NCI-H460 (cell line): ENCODE measurements at regions not wholly inside any gene's neighbourhood (a gene's known extent, or its start where the extent isn't known, plus 50 kb on each side); places are given as distances from the start of the nearest gene placed in this dataset.
"Not testable (repeated sequence)": the region's sequence is repeated elsewhere in the genome, so short reads cannot be mapped to it uniquely, and the experiment has no call there.

Experiments
- DNase-seq: peaks from one replicate; pipeline ENCODE4 v3.0.0-alpha.2; 2016; ENCODE audit warnings: low read depth; ENCODE audit errors: extremely low read depth

DNA sequence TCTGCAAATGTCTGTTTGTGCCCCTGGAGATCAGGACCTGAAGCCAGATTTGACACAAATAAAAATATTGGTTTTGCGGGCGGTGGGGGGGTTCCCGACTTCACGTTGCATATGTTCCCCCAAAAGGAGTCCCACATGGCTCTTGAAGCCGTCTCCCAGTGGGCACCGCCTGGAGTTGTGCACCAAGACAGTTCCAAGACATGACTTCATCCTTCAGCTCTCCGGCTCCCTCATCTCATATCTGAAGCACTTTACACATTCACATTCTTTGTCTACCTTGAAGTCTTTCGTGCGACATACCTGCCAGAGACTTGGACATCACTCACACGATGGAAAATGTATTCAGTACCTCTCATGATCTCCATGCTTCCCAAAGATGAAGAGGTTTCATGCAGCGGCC lies 362.8 kb upstream of the FOXK1 start:
- DNase-seq = no peak

DNA sequence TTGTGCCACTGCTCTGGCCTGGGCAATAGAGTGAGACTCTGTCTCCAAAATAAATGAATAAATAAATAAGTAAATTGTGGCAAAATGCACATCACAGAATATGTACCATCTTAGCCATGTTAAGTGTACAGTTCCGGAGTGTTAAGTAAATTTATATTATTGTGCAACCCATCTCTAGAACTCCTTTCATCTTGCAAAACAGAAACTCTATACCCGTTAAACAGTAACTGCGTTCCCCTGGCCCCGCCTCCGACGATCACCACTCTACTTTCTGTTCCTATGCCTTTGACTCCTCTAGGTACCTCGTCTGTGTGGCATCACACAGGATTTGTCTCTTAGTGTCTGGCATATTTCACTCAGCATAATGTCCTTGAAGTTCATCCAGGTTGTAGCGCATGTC lies 356.4 kb upstream of the FOXK1 start:
- no peak for DNase-seq

DNA sequence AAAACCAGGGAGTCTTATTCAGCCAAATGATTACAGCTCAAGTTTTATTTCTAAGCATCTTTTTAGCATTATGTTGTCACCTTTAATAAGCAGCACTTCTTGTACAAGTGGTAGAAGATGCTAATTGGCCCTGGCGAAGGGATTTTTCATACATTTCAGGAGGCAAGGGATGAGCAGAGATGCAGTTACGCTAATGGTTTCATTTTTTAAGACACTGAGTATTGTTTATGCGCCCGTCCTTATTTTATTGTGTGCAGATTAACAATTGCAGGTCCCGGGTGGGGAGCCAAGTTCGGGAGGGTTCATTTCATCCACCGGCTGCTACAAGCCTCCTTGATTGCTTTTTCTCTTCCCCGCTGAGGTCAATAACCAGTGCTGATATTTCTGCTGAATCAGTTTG lies 350.4 kb upstream of the FOXK1 start:
- no peak for DNase-seq

DNA sequence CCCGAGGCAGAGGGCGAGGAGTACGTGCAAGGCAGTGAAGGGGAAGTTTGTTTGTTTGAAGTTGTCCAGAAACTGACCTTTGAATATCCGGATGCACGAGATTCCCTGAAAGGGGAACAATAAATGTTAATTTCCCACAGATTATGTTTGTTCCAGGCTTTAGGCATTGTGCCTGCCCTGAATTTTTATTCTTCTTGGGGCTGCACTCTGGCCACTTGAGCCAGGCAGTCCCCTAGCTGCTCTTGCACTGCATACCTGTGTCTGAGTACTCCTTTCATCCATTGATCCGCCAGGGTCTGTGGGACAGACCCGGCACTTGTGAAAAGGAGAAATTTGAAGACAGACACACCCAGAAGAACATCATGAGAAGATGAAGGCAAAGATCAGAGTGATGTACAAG lies 343.5 kb upstream of the FOXK1 start:
- DNase-seq = no peak

DNA sequence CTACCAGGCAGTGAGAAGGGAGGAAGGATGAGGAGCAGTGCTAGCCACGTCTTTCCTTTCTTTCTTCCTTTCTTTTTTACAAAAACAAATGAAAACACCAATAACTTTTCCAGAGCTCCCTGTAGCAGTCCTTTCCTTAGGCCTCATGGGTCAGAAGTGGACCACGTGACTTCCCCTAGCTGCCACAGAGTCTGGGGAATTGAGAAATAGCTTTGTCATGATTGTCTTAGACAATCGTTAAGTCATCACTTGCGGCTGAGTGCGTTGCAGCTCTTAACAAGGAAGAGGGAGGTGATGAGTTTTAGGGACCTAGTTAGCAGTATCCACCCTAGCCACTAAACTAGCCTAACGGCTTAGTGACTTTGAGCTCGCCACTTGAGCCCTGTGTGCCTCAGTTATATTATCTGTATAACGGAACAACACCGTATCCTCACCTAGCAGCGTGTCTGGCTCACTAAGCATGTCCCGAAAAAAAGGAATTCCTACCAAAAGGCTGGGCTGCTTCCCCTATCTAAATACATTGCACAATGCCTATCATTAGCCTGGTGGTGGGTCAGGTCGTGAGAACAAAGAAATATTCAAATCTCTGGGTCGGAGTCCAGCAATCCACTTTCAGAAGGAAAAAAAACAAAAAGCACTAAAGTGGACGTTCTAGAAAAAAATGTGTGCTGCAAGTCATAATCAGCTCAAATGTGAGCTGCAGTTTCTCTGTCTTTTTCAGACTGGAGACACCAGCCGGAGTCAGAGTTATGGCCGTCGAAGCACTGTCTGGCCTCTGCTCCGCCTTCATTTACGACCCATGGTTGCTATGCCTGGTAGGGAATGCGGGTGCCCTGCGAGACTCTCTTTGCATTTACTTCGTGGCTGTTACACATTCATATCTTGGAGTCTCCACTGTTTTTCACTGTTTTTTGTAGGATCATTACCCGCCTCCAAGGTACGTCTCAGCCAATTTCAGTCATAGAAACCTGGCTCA lies 338.5 kb upstream of the FOXK1 start:
- no peak for DNase-seq

DNA sequence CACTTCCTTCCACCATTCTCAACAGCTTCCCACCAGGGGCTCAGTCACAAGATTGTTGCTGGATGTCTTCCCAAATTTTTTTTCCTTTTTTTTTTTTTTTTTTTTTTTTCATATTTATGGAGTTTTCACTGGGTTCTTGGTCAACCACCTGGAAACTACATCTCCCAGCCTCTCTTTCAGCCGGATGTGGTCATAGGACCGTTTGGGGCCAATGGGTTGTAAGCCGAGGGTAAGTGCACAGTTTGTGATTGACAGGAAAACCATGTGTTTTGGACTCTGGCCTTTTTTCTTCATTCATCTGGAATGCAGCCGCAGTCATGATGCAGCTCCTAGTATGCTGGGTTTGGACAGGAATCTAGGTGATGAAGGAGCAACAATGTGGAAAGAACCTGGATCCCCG lies 337.1 kb upstream of the FOXK1 start:
- no peak for DNase-seq

DNA sequence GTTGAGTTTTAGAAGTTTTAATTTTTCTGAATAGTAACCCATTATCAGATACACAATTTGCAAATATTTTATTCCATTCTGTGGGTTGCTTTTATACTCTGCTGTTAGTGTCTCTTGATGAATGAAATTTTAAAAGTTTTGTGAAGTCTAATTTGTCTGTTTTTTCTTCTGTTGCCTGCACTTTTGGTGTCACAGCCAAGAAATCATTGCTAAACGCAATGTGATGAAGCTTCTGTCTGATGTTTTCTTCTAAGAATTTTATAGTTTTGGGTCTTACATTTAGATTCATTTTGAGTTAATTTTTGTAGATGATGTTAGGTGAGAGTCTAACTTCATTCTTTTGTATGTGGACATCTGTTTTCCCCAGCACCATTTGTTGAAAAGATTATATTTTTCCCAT lies 330.0 kb upstream of the FOXK1 start:
- DNase-seq = no peak

DNA sequence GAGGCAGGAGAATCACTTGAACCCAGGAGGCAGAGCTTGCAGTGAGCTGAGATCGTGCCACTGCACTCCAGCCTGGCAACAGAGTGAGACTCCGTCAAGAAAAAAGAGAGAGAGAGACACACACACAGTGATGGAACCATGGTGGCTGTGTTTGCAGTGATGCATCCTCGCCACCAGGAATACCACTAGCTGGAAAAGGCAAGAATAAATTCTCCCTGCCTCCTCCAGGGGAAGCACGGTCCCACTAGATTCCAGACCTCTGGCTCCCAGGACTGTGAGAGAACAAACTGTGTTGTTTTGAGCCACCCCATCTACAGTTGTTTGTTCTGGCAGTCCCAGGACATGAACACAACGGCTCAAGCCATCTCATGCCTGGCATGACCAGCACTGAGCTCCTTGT lies 320.3 kb upstream of the FOXK1 start:
- DNase-seq = no peak

DNA sequence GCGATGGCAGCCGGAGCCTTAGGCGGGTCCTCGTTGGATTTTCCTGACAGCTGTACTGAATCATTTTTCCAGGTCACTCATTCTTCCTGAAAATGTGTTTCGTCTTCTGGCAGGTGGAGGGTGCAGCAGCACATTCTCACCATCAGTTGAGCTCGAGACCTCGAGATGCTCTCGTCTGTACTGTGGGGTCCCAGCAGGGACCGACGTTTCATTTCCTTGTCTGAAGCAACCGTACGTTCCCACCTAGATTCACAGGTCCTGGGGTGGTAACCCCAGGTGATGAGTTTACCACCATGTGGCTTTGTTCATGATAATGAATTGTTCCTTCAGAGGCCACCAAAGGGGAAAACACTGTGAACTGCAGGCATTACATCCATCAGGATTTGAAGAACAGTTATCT lies 298.5 kb upstream of the FOXK1 start:
- DNase-seq = no peak

DNA sequence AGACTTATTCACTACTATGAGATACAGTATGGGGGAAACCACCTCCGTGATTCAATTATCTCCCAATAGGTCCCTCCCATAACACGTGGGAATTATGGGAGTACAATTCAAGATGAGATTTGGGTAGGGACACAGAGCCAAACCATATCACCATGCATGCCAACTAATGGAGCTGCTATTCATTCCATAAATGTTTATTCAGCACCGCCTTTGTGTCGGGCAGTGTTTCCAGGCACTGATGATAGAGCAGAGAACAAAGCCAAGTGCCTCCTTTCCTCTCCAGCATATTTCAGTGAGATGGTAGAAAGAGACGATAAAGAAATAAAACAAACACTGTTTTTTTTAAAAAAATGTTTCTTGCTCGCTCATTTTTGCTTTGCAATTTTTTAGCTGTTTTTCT lies 295.9 kb upstream of the FOXK1 start:
- DNase-seq = no peak

DNA sequence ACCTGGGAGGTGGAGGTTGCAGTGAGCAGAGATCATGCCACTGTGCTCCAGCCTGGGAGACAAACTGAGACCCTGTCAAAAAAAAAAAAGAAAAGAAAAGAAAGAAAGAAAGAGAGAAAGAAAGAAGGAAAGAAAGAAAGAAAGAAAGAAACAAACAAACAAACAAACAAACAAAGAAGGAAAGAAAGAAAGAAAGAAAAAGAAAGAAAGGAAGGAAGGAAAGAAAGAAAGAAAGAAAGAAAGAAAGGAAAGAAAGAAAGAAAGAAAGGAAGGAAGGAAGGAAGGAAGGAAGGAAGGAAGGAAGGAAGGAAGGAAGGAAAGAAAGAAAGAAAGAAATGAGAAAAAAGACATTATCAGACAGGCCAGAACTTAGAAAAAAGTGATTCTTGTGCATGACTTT lies 291.0 kb upstream of the FOXK1 start:
- DNase-seq = not testable (repeated sequence)

DNA sequence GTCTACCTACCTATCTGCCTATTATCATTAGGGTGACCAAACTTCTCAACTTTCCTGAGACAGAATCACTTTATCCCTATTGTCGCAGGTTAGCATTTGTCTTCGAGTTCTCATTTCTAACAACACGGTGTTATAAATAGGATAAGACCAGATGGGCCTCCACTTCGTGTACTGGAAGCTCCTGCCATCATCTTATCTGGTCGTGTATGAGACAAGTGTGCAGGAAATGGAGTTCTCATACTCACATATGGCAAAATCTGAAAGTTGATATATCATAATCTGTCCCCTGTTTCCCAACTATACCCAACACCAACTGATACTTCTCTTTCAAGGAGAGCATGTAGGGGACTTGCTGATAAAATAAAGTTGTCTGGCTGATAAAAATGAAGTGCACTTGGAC lies 287.4 kb upstream of the FOXK1 start:
- no peak for DNase-seq

DNA sequence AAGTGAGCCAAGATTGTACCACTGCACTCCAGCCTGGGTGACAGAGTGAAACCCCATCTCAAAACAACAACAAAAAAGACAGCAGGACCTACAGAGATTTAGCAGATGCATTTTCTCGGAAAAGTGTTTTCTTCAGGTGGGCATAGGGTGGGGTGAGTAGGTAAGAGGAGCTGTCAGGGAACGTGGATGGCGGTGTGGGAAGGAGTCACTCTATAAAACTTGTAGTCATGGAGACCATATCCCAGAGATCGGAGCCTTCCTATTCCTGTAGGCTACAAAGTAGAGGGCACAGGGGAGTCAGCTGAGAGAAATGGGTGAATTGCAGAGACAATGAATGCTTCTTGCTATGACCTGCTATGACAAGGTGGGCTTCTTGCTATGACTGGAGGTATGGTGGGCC lies 283.0 kb upstream of the FOXK1 start:
- DNase-seq = no peak

DNA sequence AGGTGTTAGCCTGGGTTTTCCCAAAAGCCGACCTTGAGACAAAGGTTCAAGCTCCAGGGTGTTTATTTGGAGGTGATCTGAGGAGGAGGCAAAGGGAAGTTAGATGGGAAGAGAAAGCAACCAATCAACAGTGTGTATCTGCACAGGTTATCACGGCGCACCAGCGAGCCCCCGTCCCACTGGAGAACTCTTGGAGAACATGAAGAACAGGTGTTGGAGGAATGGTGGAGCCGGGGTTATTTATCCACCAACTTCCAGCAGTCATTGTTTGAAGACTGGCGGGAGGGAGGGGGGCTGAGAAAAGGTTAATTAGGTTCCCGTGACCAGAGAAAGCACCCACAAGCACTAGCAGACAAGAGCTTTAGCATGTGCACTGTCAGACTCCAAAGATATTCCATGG lies 282.5 kb upstream of the FOXK1 start:
- no peak for DNase-seq

DNA sequence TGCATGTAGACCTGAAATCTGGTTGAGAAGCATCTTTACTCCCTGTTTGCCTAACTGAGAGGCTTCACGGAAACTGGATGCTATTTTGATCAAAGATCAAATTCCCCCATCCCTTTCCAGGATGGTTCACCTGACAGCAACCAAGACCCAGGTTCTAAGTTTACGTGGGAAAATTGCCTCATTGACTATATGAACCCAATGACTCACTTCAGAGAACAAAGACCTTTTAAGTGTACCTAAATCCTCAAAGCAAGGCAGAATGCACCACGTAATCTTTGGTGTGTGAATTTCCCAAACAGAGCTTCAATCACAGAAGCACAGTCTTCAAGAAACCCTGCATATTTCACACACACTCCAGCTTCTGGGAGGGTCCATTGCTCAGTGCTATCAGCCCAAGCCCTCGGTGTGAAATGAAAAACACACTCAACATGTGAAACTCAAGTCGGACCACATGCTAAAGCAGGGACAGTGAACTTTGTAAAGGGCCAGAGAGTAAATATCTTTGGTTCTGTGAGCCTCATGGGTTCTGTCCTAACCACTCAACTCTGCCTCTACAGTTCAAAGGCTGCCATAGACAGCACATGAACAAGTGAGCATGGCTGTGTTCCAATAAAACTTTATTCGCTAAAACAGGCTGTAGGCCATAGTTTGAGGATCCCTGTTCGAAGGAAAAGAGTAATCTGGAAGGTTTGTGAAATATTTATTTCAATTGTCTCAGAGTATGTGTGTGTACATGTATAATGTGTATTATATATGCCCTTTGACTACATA lies 275.6 kb upstream of the FOXK1 start:
- no peak for DNase-seq

DNA sequence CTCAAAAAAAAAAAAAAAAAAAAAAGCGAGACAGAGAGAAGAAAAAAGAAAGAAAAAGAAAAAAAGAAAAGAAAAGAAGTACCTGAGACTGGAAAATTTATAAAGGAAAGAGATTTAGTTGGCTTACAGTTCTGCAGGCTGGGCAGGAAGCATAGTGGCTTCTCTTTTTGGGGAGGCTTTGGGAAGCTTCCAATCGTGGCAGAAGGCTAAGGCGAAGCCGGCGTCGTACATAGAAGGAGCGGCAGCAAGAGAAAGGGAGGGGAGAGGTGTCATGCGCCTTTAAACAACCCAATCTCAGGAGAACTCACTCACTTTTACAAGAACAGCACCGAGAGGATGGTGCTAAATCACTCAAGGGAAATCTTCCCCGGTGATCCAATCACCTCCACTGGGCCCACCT lies 272.1 kb upstream of the FOXK1 start:
- no peak for DNase-seq

DNA sequence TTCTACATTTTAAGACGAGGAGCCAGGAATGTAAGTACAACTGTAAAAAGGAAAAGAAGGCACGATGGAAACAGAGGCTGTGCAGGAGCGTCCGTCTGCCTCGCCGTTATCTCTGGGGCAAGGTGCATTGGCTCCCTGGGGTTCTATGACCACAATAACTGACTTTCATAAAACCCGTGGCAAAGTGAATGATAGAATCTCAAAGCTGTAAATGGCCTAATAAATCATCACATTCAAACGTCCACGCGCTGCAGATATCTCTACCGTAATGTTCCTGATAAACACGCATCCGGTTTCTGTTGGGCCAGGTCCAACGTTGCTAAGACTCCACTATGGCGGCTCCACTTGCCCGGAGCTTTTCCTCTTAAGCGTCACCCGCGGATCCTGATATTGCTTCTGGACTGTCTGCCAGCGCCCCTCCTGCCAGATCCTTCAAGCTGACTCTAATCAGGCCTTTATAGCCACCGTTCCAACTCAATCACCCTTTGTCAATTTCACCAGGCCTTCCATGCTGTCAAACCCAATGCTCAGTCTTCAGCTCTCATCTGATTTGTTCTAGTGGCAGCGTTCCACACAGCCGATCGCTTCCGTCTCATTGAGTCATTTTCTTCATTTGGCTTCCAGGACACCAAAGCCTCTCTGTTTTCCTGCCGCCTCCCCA lies 265.6 kb upstream of the FOXK1 start:
- DNase-seq = no peak

DNA sequence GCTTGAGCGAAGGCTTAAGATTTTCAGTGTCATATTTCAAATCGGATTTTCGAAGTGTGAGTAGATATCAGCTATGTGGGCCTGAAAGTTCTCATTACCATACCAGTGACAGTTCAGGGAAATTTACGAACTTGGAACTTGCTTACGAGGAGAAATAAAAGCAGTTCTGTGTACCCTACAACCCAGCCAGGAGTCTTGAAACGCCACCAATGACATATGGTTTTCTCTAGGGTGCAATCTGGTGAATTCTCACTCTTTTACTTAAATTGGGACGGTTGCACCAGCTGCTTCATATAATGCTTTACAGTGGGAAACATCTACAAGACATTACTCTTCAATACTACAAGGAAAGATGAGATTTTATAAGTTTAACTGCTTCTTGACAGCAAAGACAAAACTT lies 253.6 kb upstream of the FOXK1 start:
- DNase-seq = no peak

DNA sequence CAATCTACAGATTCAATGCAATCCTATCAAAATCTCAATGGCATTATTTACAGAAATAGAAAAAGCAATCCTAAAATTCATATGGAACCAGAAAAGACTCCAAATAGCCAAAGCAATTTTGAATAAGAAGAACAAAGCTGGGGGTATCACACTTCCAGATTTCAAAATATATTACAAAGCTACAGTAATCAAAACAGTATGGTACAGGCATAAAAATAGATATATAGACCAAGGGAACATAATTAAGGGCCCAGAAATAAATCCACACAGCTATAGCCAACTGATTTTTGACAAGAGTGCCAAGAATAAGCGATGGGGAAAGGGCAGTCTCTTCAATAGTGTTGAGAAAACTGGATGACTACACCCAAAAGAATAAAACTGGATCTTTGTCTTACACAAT lies 251.9 kb upstream of the FOXK1 start:
- DNase-seq = no peak

DNA sequence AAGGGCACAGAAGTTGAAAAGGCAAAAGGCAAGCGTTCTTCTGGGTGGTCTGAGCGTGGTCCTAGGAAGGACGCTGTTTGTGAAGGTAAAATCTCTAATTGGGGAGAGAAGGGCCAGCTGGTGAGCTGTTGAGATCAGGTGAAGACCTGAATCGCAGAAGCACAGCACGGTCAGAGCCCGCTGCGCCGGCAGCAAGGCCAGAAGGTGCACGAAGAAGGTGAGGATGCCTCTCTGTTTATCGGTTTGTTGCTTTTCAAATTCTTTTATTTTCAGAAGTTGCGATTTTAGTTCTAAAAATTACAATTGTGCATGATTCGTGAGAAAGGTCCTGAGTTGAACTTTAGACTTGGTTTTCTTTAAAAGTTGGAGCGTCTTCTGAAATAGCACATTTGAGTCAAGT lies 247.8 kb upstream of the FOXK1 start:
- DNase-seq = no peak

DNA sequence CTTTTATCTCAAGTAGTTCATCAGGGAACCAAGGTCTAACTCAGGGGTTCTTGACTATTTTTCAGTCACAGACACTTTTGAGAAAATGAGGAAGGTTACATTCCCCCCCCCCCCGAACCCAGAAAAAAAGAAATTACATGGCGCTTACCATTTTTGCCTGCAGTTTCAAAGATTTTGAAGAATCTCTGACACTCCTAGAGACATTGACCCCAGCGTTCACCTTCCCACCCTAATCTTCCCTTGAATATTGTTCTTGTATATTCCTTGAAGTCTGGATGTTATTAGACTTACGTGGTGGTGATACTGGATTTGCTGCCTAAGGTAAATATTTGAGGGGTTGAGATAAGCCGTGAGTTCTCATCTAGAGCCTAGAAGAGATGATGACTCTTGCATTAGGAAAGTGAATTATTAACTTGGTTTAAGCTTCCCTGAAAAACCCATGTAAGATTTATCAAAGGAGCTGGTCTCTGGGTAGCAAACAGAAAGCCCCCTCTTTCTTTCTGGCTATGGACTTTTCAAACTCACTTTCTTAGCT lies 245.7 kb upstream of the FOXK1 start:
- no peak for DNase-seq
